OCI-LY1 (cell line): ENCODE measurements at regions not wholly inside any gene's neighbourhood (a gene's known extent, or its start where the extent isn't known, plus 50 kb on each side); places are given as distances from the start of the nearest gene placed in this dataset.

Experiments
- H2AFZ ChIP-seq: fragments of 200-600 bp; sonication (generic), shearing (Covaris generic); 2 replicates; pipeline ENCODE4 v1.6.0; 2014; ENCODE audit warnings: antibody characterized with exemption, mild to moderate bottlenecking, low read length
- H3F3A ChIP-seq: fragments of 200-600 bp; sonication (generic), shearing (Covaris generic); 2 replicates; pipeline ENCODE4 v1.6.0; 2014; ENCODE audit warnings: mild to moderate bottlenecking, antibody characterized with exemption, low read length, moderate library complexity; ENCODE audit not compliant: insufficient read depth
- H3K27ac ChIP-seq: fragments of 200-600 bp; sonication (generic); 2 replicates; pipeline ENCODE4 v1.5.1; 2014; ENCODE audit warnings: low read length, mixed run types, mild to moderate bottlenecking, low read depth; ENCODE audit not compliant: poor library complexity, severe bottlenecking
- H3K27me3 ChIP-seq: fragments of 200-600 bp; sonication (generic); 2 replicates; pipeline ENCODE4 v1.6.0; 2014; ENCODE audit warnings: antibody characterized with exemption, mild to moderate bottlenecking, low read length, moderate library complexity; ENCODE audit not compliant: insufficient read depth
- H3K36me3 ChIP-seq: fragments of 200-600 bp; sonication (generic); 2 replicates; pipeline ENCODE4 v1.6.1; 2014; ENCODE audit warnings: mild to moderate bottlenecking, antibody characterized with exemption, low read length, moderate library complexity, mixed read lengths; ENCODE audit not compliant: insufficient read depth
- H3K4me1 ChIP-seq: fragments of 200-600 bp; sonication (generic); 2 replicates; pipeline ENCODE4 v1.5.1; 2014; ENCODE audit warnings: mild to moderate bottlenecking, low read length, moderate library complexity; ENCODE audit not compliant: insufficient read depth, severe bottlenecking
- H3K4me2 ChIP-seq: fragments of 200-600 bp; sonication (generic), shearing (Covaris generic); 2 replicates; pipeline ENCODE4 v1.6.1; 2014; ENCODE audit warnings: low read length
- H3K4me3 ChIP-seq: fragments of 200-600 bp; sonication (generic); 2 replicates; pipeline ENCODE4 v1.5.1; 2014; ENCODE audit warnings: low read length, low read depth, mild to moderate bottlenecking, mixed read lengths; ENCODE audit not compliant: poor library complexity, severe bottlenecking
- H3K79me2 ChIP-seq: fragments of 200-600 bp; shearing (Covaris generic); 2 replicates; pipeline ENCODE4 v1.6.1; 2016; ENCODE audit warnings: mixed run types, low read length, mixed read lengths; ENCODE audit not compliant: insufficient read depth
- H3K9ac ChIP-seq: fragments of 200-600 bp; sonication (generic), shearing (Covaris generic); 2 replicates; pipeline ENCODE4 v1.6.1; 2014; ENCODE audit warnings: mild to moderate bottlenecking, low read length, mixed read lengths
- H3K9me2 ChIP-seq: fragments of 200-600 bp; sonication (generic), shearing (Covaris generic); 2 replicates; pipeline ENCODE4 v1.6.1; 2014; ENCODE audit warnings: low read depth, mild to moderate bottlenecking, low read length, mixed read lengths
- H3K9me3 ChIP-seq: fragments of 200-600 bp; shearing (Covaris generic); 2 replicates; pipeline ENCODE4 v1.6.1; 2014; ENCODE audit warnings: low read length, mixed read lengths
- H4K20me1 ChIP-seq: fragments of 200-600 bp; sonication (generic), shearing (Covaris generic); 2 replicates; pipeline ENCODE4 v1.6.0; 2016; ENCODE audit warnings: mild to moderate bottlenecking, low read length; ENCODE audit not compliant: insufficient read depth
- EZH2 ChIP-seq: fragments of 200-600 bp; sonication (generic), shearing (Covaris generic); IDR thresholded peaks from 2 replicates; pipeline ENCODE4 v1.8.0; 2017; ENCODE audit warnings: borderline replicate concordance, mixed run types, mild to moderate bottlenecking, antibody characterized with exemption, low read length, moderate library complexity, mixed read lengths
- TF ChIP-seq, protein P1 (sequence below): fragments of 200-600 bp; sonication (generic), shearing (Covaris generic); IDR thresholded peaks from 2 replicates; pipeline ENCODE4 v1.5.1; 2017; ENCODE audit warnings: mild to moderate bottlenecking, antibody characterized with exemption, low read length, moderate library complexity, mixed read lengths

DNA sequence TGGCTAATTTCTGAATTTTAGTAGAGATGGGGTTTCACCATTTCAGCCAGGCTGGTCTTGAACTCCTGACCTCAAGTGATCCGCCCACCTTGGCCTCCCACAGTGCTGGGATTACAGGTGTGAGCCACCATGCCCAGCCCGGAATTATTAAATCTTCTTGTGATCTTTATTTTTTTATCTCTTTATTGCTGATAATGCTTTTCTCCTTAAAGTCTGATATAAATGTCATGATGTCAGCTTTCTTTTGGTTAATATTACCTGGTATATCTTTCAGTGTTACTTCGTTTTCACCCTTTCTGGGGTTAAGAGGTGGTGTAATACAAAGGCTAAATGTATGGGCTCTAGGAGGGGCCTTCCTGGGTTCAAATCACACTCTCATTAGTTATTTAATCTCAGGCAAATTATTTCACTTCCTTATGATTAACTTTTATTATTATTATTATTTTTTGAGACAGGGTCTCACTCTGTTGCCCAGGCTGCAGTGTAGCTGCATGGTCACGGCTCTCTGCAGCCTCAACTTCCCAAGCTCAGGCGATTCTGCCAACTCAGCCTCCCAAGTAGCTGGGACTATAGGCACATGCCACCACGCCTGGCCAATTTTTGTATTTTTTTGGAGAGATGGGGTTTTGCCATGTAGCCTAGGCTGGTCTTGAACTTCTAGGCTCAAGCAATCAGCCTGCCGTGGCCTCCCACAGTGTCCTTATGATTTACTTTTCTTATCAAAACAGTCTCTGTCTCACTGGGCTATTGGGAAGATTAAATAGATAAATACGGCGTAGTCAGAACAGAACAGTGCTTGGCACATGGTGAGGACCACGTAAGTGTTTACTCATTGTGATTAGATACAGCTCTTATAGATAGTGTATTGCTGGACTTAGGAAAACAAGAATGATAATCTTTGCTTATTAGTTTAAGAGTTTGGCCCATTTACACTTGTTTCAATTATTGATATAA is 216.5 kb downstream of the URB2 start:
- Histone ChIP-seq H3K79me2 (no peaks in the 10 kb centered on the region), H3K4me3 (no peak overlapping the region), H3F3A (no peaks in the 10 kb centered on the region), H3K4me1 (no peaks in the 10 kb centered on the region), H2AFZ (no peak overlapping the region), H3K27ac (no peak overlapping the region), H3K4me2 (no peak overlapping the region), H3K9me2 (no peaks in the 10 kb centered on the region), H3K9ac (no peak overlapping the region), H4K20me1 (no peaks in the 10 kb centered on the region), H3K9me3 (no peaks in the 10 kb centered on the region), H3K27me3 (peaks cover 5% of the 10 kb centered on the region; the same call in 1 of the 2 replicates), H3K36me3 (no peaks in the 10 kb centered on the region)
- TF ChIP-seq, protein P1, sequence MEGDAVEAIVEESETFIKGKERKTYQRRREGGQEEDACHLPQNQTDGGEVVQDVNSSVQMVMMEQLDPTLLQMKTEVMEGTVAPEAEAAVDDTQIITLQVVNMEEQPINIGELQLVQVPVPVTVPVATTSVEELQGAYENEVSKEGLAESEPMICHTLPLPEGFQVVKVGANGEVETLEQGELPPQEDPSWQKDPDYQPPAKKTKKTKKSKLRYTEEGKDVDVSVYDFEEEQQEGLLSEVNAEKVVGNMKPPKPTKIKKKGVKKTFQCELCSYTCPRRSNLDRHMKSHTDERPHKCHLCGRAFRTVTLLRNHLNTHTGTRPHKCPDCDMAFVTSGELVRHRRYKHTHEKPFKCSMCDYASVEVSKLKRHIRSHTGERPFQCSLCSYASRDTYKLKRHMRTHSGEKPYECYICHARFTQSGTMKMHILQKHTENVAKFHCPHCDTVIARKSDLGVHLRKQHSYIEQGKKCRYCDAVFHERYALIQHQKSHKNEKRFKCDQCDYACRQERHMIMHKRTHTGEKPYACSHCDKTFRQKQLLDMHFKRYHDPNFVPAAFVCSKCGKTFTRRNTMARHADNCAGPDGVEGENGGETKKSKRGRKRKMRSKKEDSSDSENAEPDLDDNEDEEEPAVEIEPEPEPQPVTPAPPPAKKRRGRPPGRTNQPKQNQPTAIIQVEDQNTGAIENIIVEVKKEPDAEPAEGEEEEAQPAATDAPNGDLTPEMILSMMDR: no peak
- TF ChIP-seq EZH2: no peak

DNA sequence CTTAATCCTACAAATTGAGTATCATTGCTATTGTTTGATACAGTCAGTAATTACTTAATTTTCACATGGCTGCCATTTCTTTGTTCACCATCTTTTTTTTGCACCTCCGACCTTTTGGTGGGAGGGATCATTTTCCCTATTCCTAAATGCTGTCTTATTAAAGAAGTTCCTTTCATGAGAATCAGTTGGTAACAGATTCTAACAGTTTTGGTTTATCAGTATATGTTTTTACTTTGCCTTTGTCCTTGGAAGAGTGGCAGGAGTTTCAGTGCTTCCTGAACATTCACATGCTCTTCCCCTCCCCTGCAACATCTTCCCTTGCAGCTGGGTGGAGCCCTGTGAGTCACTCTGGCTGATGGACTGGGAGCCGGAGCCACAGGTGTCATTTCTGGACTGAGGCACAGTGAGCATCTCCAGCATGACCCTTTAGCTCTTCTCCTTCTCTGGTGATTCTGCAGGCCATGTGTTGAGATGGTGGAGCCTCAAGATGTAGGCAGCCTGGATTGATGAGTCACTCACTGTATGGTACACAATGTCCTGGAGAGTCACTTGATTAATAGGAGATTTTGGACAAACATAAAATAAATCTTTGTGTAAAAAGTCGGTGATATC is 217.7 kb downstream of the URB2 start:
- Histone ChIP-seq H4K20me1 (no peaks in the 10 kb centered on the region), H2AFZ (no peak overlapping the region), H3K9me3 (no peaks in the 10 kb centered on the region), H3K4me2 (no peak overlapping the region), H3K9ac (no peak overlapping the region), H3K27ac (no peak overlapping the region), H3K79me2 (no peaks in the 10 kb centered on the region), H3K4me1 (no peaks in the 10 kb centered on the region), H3K9me2 (no peaks in the 10 kb centered on the region), H3K36me3 (no peaks in the 10 kb centered on the region), H3K27me3 (peaks cover 5% of the 10 kb centered on the region; the same call in 1 of the 2 replicates), H3F3A (no peaks in the 10 kb centered on the region), H3K4me3 (no peak overlapping the region)
- no peak for TF ChIP-seq EZH2
- TF ChIP-seq, protein P1: peak; percentile 30; the same call in 1 of the 2 replicates

DNA sequence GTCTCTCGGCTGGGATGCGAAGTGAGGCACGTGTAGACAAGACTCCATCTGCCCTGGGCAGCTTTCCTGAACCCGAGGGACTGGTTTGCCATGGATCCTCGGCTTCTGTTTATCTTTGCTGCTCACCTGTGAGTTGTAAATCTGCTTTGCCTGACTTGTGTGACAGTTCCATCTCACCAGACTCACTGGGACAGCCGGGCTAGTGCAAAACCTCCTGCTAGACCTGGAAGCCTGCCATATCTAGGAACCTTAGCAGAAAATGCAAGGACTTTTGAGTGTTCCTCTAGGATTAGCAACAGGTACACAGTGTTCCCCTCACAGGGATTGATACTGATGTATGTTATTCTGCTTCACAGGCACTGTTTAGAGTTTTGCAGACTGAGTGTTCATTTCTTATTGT is 218.6 kb downstream of the URB2 start:
- H3K9me2 ChIP-seq: no peaks in the 10 kb centered on the region
- no peaks in the 10 kb centered on the region for H4K20me1 ChIP-seq
- no peak overlapping the region for H3K9ac ChIP-seq
- no peak overlapping the region for H3K27ac ChIP-seq
- H2AFZ ChIP-seq: no peak overlapping the region
- no peak for TF ChIP-seq EZH2
- TF ChIP-seq, protein P1: no peak
- H3K4me2 ChIP-seq: no peak overlapping the region
- H3K27me3 ChIP-seq: peaks cover 5% of the 10 kb centered on the region; the same call in 1 of the 2 replicates
- no peaks in the 10 kb centered on the region for H3F3A ChIP-seq
- H3K79me2 ChIP-seq: no peaks in the 10 kb centered on the region
- no peaks in the 10 kb centered on the region for H3K9me3 ChIP-seq
- H3K36me3 ChIP-seq: no peaks in the 10 kb centered on the region
- H3K4me1 ChIP-seq: no peaks in the 10 kb centered on the region
- H3K4me3 ChIP-seq: no peak overlapping the region
